PFSK-1 (cell line): ENCODE measurements at regions not wholly inside any gene's neighbourhood (a gene's known extent, or its start where the extent isn't known, plus 50 kb on each side); places are given as distances from the start of the nearest gene placed in this dataset.

Source experiments
- FOXP2 ChIP-seq: optimal IDR thresholded peaks from 2 replicates; pipeline ENCODE3; 2011; ENCODE audit warnings: borderline replicate concordance, control low read depth, inconsistent platforms; ENCODE audit not compliant: insufficient read depth; ENCODE audit errors: extremely low read length, extremely low read depth
- POLR2AphosphoS5 ChIP-seq: IDR thresholded peaks from 2 replicates; pipeline ENCODE4 v1.6.1; 2012; ENCODE audit warnings: low read depth, mild to moderate bottlenecking, control low read depth, low read length, moderate library complexity
- SIN3A ChIP-seq: IDR thresholded peaks from 2 replicates; pipeline ENCODE4 v1.6.1; 2012; ENCODE audit warnings: mild to moderate bottlenecking, low read length, moderate library complexity, borderline replicate concordance; ENCODE audit not compliant: insufficient read depth
- TAF1 ChIP-seq: IDR thresholded peaks from 2 replicates; pipeline ENCODE4 v1.6.1; 2012; ENCODE audit warnings: low read length, control low read depth, borderline replicate concordance; ENCODE audit not compliant: insufficient read depth
- TF ChIP-seq, protein P1 (sequence below), 2 experiments: IDR thresholded peaks; 2 replicates each; pipeline versions ENCODE4 v1.6.1 to v1.8.0; 2011 to 2012; ENCODE audit warnings: low read depth in 2 of 2, low read length in 2 of 2, control low read depth in 1 of 2, inconsistent platforms in 1 of 2, mild to moderate bottlenecking in 1 of 2, moderate library complexity in 1 of 2; ENCODE audit not compliant: insufficient read depth in 1 of 2

DNA sequence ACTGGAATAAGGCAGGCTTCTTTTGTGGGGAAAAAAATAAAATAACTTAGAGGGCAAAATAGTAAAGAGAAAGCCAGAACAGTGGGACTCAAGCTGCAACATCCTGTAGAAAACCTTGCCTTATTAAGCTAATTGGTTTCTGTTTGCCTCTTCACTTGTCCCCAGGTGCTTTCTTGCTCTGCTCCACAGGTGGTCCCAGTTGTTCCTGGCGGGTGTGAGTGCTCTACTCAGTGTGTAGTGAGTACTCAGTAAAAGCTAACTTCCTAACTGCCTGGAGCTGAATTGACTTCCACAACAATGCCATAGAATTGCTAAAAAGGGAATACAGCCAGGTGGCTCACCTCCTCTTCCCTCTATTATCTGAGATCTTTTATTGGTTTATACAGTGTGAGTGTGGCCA lies 930.2 kb downstream of the C4orf33 start:
- TF ChIP-seq, protein P1, sequence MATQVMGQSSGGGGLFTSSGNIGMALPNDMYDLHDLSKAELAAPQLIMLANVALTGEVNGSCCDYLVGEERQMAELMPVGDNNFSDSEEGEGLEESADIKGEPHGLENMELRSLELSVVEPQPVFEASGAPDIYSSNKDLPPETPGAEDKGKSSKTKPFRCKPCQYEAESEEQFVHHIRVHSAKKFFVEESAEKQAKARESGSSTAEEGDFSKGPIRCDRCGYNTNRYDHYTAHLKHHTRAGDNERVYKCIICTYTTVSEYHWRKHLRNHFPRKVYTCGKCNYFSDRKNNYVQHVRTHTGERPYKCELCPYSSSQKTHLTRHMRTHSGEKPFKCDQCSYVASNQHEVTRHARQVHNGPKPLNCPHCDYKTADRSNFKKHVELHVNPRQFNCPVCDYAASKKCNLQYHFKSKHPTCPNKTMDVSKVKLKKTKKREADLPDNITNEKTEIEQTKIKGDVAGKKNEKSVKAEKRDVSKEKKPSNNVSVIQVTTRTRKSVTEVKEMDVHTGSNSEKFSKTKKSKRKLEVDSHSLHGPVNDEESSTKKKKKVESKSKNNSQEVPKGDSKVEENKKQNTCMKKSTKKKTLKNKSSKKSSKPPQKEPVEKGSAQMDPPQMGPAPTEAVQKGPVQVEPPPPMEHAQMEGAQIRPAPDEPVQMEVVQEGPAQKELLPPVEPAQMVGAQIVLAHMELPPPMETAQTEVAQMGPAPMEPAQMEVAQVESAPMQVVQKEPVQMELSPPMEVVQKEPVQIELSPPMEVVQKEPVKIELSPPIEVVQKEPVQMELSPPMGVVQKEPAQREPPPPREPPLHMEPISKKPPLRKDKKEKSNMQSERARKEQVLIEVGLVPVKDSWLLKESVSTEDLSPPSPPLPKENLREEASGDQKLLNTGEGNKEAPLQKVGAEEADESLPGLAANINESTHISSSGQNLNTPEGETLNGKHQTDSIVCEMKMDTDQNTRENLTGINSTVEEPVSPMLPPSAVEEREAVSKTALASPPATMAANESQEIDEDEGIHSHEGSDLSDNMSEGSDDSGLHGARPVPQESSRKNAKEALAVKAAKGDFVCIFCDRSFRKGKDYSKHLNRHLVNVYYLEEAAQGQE (IDR thresholded peaks at IDR 0.05; ENCODE audit: insufficient read depth in 1 of 2, low read depth in 2 of 2, low read length in 2 of 2), result no peak
- no peak for TF ChIP-seq TAF1
- no peak for TF ChIP-seq POLR2AphosphoS5
- TF ChIP-seq SIN3A, result no peak
- no peak for TF ChIP-seq FOXP2

DNA sequence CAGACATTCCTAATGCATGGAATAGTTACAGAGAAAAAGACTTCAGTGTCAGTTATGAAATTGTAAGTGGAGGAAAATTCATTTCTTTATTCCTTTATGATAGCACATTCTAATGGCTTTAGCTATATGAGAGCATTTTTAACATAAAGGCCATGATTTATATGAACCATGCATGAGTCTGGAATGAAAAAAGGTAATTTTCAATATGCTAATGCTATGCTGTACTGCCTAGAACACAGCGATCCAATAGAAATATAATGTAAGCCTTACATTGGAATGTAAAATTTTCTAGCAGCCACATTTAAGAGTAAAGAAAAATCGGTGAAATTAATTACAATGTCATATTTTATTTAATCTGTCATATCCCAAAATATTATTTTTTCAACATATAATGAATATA lies 932.0 kb downstream of the C4orf33 start:
- TF ChIP-seq, protein P1 (IDR thresholded peaks at IDR 0.05; ENCODE audit: insufficient read depth in 1 of 2, low read depth in 2 of 2, low read length in 2 of 2), result no peak
- TF ChIP-seq POLR2AphosphoS5, result no peak

DNA sequence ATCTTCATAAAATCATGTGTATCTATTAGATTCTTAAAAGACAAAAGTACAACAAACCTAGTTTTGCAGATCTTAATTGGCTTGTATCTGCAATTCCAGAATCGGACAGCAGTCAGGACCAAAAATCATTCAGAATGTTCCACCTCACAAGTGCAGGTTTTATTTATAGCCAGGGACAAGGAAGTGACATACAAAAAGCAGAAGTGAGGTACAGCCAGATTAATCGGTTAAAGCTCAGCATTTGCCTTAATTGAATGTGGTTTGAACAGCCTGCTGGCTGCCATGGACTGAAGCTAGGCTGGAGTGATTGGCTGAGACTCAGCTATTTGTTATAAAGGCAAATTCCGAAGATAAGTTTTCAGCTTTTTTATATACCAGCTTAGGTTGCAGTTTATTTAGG lies 932.6 kb downstream of the C4orf33 start:
- no peak for TF ChIP-seq FOXP2
- no peak for TF ChIP-seq POLR2AphosphoS5
- TF ChIP-seq SIN3A, result no peak
- TF ChIP-seq, protein P1 (IDR thresholded peaks at IDR 0.05; ENCODE audit: insufficient read depth in 1 of 2, low read depth in 2 of 2, low read length in 2 of 2), result no peak
- TF ChIP-seq TAF1, result no peak

DNA sequence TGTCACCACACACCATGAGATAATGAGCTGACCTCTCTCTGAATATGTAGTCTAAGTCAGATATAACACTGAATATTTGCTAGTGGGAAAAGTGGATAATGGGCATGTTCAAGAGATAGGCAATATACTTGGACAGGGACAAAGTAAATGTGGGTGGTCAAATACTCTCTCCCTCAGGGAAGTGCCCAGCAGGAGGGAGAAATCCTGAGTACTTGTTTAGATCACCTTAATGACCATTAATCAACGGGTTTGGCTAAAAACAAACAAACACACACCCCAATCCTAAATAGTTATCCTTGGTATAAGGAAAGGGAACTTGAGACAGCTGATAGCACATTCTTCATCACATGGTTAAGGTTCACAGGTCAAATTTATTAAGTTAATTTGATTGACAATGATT lies 933.5 kb downstream of the C4orf33 start:
- no peak for TF ChIP-seq TAF1

DNA sequence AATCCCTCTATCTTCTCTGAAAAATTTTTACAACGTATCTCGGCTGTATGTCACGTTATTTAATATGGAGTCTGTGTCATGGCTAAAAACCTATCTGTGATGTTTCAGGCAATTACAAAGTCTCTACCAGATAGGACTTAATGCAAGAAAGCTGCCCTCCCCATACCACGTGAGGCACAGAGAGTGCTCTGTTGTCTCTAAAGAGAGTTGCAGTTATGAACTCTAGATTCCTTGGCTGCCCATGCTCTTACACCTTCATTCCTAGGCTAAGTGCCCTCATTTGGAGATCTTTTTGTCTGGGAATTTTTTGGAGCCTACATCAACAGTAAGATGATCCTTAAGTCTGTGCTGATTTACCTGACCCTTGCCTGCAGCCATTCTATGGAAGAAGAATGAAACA lies 935.9 kb downstream of the C4orf33 start:
- no peak for TF ChIP-seq FOXP2

DNA sequence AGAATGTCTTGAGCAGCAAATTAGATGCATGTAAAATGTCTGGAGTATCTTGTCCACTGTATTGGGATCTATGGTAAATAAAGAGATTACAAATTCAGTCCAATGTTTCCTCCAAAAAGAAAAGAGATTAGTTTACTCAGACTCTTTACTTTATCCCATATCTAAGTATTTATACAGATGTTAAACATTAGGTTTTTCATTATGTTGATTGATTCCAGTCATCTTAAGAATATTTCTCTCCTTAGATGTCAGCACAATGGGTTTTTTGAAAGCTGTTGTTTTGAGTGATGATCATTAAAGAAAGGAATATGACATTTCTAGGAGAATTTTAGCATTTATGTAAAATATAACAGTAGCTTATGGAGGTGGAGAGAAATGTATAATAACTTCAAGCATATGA lies 938.9 kb downstream of the C4orf33 start:
- no peak for TF ChIP-seq POLR2AphosphoS5
- TF ChIP-seq, protein P1 (IDR thresholded peaks at IDR 0.05; ENCODE audit: insufficient read depth in 1 of 2, low read depth in 2 of 2, low read length in 2 of 2), result no peak
- no peak for TF ChIP-seq TAF1
- no peak for TF ChIP-seq FOXP2
- no peak for TF ChIP-seq SIN3A
